GOT3 (cell line): ENCODE measurements at regions not wholly inside any gene's neighbourhood (a gene's known extent, or its start where the extent isn't known, plus 50 kb on each side); places are given as distances from the start of the nearest gene placed in this dataset.

Experiments
- DNase-seq: peaks from one replicate; lab custom pipeline; 2025; ENCODE audit warnings: mixed read lengths; lab: John Stamatoyannopoulos, UW

- DNase-seq, result no peak
These were observed 76.6 kb upstream of the LINGO1 start for GRCh38 chr15:77709135-77709886.

DNA sequence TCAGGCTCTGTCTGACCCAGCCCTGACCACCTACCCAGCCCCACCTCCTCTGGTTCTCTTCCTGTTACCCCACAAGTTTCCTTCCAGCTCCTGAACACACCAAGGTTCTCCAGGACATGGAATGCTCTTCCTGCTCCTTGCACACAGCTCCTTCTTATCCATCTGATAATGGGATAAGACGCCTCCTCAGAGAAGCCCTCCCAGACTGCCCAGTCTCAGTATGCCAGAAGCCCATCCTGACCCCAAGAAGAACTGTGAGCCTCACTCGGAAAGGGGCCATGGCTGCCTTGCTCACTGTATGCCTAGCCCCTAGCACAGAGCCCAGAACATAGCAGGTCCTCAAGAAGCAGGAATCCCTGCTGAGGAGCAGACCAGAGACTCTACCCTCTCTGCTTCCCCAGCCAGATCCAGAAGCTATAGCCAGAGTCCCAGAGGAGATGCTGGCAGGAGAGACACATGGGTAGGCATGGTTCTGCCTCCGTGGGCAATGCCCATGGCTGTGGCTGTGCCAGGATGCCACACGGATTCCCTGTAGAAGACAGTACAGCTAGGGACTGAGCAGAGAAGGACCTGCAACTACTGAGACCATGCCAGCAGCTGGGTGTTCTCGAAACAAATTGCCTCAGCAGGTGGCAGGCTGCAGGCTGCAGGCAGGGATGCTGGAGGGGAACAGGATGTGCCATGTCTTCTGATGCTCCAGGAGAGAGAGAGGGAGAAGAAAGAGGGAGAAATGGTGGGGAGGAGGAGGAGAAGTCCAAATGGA lies 74.0 kb upstream of the LINGO1 start:
- DNase-seq, result no peak

GRCh38 chr15:77702211-77702957 lies 69.7 kb upstream of the LINGO1 start:
- no peak for DNase-seq

DNA sequence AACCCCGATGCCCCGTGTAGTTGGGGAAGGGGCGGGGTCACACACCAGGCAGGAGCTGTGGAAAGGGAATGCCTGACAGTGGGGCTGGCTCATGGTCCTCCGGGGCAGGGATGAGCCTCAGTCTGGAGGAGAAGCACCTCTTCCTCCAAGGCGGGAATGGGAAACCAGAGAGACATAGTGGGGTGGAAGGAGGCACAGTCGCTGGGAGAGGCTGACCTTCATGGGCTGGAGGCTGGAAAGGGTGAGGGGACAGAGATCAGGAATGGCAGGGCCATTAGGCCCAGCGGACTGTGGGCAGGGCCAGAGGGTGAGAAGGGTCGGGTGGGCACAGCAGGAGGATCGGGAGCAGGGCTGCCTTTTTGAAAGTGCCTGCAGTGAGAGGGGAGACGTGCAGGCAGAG lies 65.8 kb upstream of the LINGO1 start:
- no peak for DNase-seq

- DNase-seq, result no peak
These were observed 65.2 kb upstream of the LINGO1 start for GRCh38 chr15:77697893-77698292.

GRCh38 chr15:77696871-77697270 lies 64.2 kb upstream of the LINGO1 start:
- DNase-seq, result no peak

- DNase-seq, result no peak
These were observed 63.4 kb upstream of the LINGO1 start for GRCh38 chr15:77695961-77696582.

GRCh38 chr15:77695548-77695947 lies 62.8 kb upstream of the LINGO1 start:
- no peak for DNase-seq

DNA sequence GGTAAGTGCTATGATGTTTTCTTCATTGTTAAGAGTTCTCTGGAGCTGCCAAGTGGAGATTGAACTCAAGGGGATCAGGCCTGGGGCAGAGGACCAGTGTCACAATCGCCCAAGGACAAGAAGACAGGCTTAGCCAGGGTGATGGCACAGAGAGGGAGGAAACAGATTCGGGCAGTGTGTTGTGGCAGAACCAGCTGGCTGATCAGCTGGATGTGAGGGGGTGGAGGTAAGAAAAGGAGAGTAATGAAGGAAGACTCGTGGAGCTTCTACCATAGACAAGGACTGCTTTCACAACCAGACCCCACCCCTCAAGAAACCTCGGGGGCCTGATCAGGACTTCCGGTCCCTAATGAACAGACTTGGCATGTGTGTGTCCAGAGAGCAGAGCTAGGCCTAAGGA lies 60.9 kb upstream of the LINGO1 start:
- no peak for DNase-seq

DNA sequence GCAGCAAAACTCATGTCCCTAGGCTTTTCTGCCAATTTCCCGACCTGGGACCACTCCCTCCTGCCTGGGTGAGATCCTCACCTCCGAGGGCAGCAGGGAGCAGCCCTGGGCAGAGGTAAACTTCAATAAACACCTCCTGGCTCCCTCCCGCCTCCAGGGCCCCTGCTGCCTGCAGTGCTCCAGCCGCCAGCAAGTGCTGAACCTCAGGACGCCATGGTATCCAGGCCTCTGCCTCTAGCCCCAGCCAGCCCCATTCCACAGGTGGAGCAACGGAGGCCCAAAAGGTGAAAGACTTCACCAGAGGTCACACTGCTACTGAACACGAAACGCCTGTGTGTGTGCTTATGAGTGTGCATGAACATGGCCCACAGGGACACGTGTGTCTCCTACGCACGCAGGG lies 59.9 kb upstream of the LINGO1 start:
- DNase-seq, result no peak

- DNase-seq, result no peak
These were observed 58.9 kb upstream of the LINGO1 start for GRCh38 chr15:77691607-77692006.

- no peak for DNase-seq
These were observed 57.1 kb upstream of the LINGO1 start for GRCh38 chr15:77689821-77690220.

- DNase-seq, result no peak
These were observed 56.0 kb upstream of the LINGO1 start for GRCh38 chr15:77688693-77689092.

GRCh38 chr15:77688266-77688665 lies 55.6 kb upstream of the LINGO1 start:
- DNase-seq, result no peak

DNA sequence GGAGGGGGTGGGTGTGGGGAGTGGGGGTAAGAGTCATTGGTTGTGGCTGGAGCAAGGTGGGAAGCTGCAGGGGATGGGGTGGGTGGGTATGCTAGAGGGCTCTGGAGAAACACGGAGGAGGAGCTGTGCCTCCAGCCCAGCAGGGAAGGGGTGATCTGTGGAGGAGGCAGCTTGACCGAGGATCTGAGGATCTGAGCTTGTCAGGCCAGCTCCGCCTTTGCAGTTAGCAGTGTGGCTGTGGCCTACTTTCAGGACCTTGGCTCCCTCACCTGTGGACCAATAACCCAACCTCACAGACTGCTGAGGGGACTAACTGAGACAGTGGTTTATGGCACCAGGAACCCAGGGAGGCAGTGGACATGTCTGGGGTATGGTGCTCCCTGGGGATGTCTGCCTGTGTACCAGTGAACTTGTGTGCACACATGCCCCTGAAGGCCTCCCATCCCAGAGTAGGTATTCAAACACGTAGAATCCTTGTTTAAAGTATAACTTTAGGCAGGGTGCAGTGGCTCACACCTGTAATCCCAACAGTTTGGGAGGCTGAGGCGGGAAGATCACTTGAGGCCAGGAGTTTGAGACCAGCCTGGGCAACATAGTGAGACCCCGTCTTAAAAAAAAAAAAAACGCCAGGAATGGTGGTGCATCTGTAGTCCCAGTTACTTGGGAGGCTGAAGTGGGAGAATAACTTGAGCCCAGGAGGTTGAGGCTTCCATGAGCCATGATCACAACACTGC lies 52.5 kb upstream of the LINGO1 start:
- DNase-seq, result no peak

GRCh38 chr15:77684341-77685081 lies 51.8 kb upstream of the LINGO1 start:
- no peak for DNase-seq

DNA sequence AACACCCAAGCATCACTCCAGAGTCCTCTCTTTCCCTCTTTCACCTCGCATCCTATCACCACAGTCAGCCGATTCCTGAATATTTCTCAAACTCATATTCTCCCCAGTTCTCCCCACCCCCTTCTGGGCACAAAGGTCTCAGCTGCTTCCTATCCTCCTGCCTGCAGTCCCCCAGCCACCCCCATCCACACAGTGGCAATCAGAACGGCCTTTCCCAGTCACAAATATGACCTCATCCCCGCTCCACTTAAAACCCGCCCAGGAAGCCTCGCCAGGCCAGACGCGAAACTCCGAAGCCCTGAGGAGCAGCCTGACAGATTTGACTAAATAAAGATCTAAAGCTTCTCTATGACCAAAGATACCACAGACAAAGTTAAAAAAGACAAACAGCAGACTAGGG lies 49.9 kb upstream of the LINGO1 start:
- no peak for DNase-seq
